GM18520 (cell line): ENCODE measurements at regions not wholly inside any gene's neighbourhood (a gene's known extent, or its start where the extent isn't known, plus 50 kb on each side); places are given as distances from the start of the nearest gene placed in this dataset.
"Not testable (repeated sequence)": the region's sequence is repeated elsewhere in the genome, so short reads cannot be mapped to it uniquely, and the experiment has no call there.

Experiments
- ATAC-seq: cut with Tn5 transposase; IDR thresholded peaks from one replicate; pipeline ENCODE4 v1.9.1; 2021; ENCODE audit not compliant: unreplicated experiment

DNA sequence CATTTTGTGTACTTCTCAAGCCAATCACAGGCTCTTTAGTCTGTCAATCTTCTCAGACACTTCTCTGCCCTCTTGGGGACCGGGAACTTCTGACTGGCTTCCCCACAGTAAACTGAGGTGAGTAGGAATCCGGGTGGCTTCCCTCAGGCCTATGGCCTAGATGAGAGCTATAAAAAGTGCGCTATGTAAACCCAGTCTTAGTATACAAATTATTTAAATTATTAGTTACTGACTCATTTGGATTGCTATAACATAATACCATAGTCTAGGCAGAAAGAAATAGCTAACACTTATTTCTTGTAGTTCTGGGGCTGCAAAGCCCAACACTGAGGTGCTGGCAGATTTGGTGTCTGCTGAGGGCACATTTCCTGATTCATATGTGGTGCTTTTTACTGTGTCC, 109.2 kb upstream of the MCHR2 start:
- ATAC-seq: no peak

DNA sequence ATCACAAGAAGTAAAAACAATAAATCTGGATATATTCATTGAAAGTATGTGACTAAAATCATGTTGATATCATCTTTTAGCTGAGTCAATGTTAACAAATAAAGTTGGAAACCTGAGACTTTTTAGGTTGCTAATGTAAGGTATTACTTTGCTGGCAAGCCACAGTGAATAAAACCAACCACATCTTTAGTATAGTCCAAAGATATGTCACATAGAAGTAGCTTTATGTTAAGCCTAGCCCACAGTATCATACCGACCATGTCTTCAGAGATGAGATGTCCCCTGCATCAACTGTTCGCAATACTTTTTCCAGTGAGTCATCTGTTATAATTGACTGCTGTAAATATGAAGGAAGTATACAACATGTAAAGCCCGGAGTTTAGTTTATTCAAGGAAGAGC, 107.6 kb upstream of the MCHR2 start:
- ATAC-seq: no peak

DNA sequence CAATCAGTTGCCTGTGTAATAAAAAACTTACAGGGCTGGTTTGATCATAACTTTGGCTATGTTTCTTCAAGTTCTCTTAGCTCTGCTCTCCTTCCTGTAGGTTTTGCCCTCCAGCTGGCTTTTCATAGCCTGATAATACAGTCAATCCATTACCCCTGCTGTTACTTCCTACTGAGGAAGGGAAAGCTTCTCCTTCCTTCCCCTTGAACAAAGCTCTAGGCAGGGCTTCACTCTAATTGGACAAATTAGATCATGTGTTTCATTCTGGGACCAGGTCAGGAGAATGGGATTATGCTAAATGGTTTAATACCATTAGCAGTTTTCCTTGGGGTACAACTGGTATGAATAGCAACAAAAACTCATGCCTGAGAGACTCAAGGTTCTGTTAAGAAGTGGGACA, 106.8 kb upstream of the MCHR2 start:
- ATAC-seq: no peak

DNA sequence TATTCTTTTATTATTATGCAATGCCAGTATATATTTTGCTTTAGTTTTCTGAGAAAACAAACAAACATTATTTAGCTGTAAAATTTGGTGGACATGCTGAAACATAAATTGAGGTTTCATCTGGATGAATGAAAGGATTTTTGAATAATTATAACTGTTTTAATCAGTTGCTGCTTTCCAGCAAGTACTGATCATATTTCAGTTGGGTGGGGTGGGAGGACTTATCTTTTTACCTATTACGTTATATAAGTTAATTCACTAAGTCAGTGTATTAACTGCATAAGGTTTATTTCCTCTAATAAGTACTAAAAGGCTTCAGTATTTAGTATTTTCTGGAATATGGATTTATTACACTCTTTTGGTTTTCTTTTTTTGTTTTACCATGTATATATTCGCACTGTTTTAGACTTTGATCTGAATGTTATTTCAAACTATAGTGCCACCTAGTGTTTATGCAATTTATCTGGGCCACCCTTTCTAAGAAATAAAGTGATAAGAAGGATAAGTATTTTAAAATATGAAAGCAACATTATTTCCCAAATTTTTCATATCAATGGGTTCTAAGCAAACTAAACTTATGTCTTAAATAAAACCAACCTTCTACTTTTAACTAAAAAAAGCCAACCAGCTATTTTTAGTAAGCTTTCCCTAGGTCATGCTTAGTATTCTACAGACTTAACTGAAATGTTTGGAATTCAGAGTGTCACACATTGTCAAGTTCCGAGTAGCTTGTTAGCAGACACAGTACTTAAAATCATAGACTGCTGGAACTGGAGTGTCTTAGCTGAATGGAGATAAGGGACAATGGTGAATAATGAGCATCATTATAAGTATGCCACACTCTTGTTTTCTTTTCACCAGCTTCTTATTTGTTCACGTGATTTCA, 105.4 kb upstream of the MCHR2 start:
- ATAC-seq: no peak

DNA sequence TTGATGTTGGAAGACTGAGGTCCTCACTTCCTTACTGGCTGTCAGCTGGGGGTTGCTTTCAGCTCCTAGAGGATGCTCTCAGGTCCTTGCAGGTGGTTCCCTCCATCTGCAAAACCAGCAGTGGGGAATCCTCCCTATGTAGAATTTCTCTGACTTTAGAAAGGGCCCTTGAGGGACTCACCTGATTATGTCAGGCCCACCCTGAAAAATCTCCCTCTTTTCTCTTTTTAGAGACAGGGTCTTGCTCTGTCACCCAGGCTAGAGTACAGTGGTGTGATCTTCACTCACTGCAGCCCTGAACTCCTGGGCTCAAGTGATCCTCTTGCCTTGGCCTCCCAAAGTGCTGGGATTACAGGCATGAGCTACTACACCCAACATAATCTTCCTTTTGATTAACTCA, 102.9 kb upstream of the MCHR2 start:
- no peak for ATAC-seq

DNA sequence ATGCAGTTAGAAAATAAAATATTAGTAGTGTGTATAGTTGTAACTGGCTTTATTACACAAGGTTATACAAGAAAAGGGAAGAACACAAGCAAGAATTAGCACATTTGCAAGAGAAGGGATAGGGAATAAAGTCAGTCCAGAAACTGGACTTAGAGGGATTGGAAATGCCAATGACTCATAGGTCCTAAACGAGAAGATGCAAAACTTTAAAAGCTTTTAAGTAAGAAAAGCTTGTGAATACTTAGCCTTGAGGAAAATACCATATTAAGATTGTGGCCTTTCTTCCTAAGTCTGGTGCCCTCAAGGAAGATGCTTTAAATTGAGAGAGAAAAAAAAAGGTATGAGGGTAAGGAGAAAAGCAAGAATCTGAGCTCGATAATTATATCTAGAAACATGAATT, 102.3 kb upstream of the MCHR2 start:
- ATAC-seq: no peak

DNA sequence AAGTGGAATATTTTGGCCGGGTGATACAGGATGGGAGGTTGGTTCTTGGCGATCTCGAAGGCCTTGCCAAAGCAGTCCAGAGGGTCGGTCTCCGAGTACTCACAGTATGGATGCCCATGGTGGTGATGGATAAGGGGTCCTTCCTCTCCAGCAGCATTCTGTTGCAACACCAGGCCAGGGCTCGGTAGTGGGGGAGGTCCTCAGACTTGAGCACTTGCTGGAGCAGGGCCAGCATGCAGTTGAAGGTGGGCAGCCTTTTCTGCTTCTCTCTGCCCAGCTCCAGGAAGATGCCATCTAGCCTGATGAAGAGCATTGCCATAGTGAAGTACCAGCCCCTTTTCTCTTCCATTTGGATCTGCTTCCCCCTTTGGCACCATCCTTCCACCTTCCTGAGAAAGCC, 99.4 kb upstream of the MCHR2 start:
- ATAC-seq: no peak

DNA sequence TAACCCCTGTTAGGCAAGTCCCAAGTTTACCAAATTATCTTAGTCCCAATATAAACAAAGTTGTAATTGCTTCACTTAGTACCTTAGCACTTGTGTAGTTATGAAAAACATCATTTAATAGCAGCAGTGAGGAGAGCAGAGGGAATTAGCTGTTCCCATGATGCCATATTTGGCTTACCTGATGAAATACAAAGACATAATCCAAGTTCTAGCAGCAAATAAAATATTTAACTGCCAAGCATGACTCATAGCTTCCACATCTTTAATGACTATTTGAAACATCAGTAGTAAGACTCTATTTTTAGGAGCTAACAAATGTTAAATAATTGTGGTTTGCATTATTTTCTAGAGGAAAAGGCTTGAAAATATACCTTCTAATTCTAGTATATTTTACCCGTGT, 94.0 kb upstream of the MCHR2 start:
- no peak for ATAC-seq

DNA sequence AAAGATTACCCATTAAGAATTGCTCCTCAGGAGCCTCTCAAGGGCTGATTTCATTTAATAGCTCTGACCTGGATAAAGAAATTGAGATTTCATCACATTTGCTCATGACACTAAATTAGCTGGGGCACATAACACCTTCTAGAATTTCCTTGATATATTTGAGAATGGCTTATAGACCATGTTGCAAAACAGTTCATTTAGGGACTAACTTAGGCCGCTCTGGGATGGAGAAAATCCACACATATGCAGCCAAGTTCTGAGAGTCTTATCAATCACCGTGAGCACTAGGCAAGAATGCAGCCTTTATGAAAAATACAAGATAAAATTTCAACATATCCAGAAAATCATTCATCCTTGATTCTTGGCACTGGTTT, 91.0 kb upstream of the MCHR2 start:
- no peak for ATAC-seq

DNA sequence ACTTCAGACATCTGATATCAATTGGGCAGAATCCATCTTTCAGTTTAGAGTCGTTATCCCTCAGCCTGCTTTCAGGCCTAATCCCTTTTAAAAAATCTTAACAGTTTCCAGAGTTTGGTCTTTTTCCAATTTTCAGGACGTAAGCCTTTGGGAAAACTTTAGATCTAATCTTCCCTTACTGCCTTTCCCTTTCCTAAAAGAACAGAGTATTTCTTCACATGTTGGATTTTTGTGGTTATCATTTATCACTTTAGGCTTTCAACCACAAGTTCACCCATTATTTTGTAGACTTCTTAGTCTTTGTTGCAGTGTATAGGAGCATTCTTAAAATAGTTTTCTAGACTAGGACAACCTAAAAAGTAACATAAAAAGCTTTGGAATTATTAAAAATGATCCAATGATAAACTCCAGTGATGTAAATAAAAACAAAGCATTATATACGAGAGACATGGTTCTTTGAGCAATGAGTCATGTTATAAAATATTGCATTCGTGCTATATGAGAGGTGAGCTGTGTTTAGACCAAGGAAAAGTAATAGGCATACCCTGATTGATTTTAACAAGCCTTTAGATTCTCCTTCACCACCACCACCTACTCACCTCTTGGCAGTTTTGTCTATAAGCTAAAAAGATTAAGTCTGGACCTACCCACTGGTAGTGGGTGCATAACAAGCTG, 90.4 kb upstream of the MCHR2 start:
- ATAC-seq: no peak

DNA sequence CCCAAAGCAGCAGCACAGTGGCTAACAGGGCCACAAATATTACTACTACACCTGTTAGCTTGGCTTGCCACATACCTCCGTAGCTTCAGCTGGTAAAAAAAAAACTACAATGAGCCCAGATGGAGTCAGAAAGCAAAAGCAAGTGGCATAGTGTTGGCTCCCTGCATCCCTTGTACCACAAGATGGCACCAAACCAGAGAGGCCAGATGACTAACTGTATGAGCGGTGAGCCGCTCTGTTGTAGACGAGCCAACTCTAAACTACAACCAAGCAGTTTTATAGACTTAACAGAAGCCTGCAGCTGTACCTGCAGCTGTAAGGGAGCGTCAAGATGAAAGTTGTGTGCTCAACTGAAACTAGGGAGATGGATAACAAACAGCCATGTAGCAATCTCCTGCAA, 84.5 kb upstream of the MCHR2 start:
- no peak for ATAC-seq

DNA sequence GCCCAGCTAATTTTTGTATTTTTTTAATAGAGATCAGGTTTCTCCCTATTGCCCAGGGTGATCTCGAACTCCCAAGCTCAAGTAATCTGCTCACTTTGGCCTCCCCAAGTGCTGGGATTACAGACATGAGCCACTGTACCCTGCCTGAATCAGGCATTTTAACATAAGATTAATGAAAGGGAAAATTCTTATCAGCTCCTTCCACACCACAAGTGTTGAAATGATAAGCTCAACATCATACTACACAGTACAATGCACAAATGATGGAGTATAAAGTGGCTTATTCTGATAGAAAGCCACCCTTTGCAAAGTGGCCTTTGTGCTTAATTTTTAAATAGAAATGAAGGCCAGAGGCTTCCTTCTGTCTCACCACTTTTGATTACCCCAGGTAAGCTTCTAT, 71.3 kb upstream of the MCHR2 start:
- no peak for ATAC-seq

DNA sequence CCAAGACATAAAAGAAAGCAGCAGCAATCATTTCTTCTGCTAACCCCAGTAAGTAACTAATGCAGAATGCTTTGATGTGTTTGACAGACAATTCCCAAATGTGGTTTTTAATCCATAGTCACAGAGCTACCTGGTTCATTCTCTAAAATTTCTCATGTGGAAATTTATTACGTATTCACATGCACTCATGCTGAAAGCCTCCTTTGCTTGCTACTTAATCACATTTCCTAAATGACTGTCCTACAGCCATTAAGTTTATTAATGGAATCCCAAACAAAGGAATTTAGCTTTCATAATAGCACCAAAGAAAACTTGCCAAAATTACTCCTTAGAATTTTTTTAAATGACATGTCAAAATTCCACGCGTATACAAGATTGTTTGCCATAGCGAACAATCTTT, 68.6 kb upstream of the MCHR2 start:
- ATAC-seq: no peak

DNA sequence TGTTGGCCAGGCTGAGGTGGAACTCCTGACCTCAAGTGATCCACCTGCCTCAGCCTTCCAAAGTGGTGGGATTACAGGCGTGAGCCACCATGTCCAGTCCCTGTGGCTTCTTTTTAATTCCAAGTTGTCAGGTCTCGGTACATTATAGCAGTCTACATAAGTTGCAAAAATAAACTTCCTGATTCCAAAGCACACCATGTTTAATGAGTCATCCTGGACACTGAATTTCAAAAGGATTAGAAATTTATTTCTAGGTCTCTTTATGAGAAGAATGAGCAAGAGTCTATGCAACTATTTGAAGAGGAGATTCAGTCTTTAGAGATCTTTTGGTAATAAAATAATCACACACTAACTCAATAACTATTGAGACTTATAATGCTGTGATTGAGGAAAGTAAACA, 63.9 kb upstream of the MCHR2 start:
- ATAC-seq: no peak

DNA sequence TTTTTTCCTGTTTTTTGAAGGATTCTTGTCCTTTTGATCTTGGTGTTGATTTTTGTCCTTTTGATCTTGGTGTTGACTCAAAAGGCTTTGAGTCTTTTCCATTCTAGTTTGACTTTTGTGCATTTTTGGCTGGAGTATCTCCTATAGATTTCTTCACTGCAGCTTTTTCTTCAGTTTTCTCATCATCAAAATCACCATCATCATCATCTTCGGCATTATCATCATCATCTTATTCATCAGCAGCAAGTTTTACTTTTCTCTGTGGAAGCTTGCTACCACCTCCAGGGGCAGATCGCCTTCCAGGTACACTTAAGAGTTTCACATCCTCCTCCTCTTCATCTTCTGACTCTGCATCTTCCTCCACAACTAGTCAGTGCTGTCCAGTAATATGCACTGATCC, 56.5 kb upstream of the MCHR2 start:
- ATAC-seq: no peak

DNA sequence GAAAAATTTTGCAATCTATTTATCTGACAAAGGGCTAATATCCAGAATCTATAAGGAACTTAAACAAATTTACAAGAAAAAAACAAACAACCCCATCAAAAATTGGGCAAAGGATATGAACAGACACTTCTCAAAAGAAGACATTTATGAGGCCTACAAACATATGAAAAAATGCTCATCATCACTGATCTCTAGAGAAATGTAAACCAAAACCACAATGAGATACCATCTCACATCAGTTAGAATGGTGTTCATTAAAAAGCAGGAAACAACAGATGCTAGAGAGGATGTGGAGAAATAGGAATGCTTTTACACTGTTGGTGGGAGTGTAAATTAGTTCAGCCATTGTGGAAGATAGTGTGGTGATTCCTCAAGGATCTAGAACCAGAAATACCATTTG, 49.9 kb upstream of the MCHR2 start:
- not testable (repeated sequence) for ATAC-seq
